Esophagus squamous epithelium (tissue), 4 donors: ENCODE measurements at regions not wholly inside any gene's neighbourhood (a gene's known extent, or its start where the extent isn't known, plus 50 kb on each side); places are given as distances from the start of the nearest gene placed in this dataset.

Source experiments
- CTCF ChIP-seq, 6 experiments: fragments of 450-650 bp in 4 of 6; fragments of 200-600 bp in 2 of 6; sonication (generic) in 2 of 6; IDR thresholded peaks; one replicate each; pipeline ENCODE4 v1.5.1; 2016 to 2019; ENCODE audit warnings: antibody characterized with exemption in 6 of 6, mild to moderate bottlenecking in 4 of 6, moderate library complexity in 4 of 6
- POLR2A ChIP-seq, 4 donors: fragments of 450-650 bp; IDR thresholded peaks; one replicate each; pipeline ENCODE4 v1.6.1; 2017; ENCODE audit warnings: antibody characterized with exemption in 4 of 4, mild to moderate bottlenecking in 4 of 4, moderate library complexity in 3 of 4

DNA sequence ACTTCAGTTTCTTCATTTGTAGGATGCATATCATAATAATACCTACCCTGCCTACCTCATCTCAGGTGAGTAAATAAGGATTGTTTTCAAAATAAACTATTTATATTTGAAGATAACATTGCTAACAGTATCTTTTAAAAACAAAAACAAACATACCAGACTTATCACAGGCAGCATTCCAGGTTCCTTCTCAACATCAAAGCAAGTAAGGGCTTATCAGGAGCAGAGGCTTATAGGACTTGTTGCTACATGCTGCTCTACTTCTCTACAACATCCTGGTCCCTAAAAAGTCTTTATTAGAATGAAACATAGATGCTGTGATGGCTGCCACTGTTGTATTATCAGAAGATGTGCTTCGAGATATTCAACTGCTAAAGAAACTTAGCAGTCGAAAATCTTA is 149.2 kb upstream of the PRDM1 start:
- TF ChIP-seq CTCF (IDR thresholded peaks at IDR 0.05) (no peak), POLR2A (IDR thresholded peaks at IDR 0.05) (no peak)
